ENCODE measurements at regions not wholly inside any gene's neighbourhood (a gene's known extent, or its start where the extent isn't known, plus 50 kb on each side); places are given as distances from the start of the nearest gene placed in this dataset.

GRCh38 chr2:144285324-144285723 is 234.6 kb downstream of the ZEB2 start (continued):
- TF ChIP-seq PCBP1 (IDR thresholded peaks at IDR 0.05; ENCODE audit: low read depth, low read length, poor library complexity, severe bottlenecking) (no peak), RBFOX2 (IDR thresholded peaks at IDR 0.05; ENCODE audit: low read depth, low read length) (no peak), PHB (CRISPR knock-in tag; IDR thresholded peaks at IDR 0.05) (no peak), SAFB (IDR thresholded peaks at IDR 0.05; ENCODE audit: borderline replicate concordance, low read depth, low read length) (no peak), RCOR1 (IDR thresholded peaks at IDR 0.05; ENCODE audit: borderline replicate concordance in 1 of 2, low read depth in 2 of 2, low read length in 2 of 2) (0 out of 4 replicates have a peak, but pooled peaks of 1 of the 2 experiments have one; percentile 30), E2F3 (CRISPR knock-in tag; IDR thresholded peaks at IDR 0.05) (no peak), MAFK (IDR thresholded peaks at IDR 0.05; ENCODE audit: low read length) (no peak), SRSF9 (IDR thresholded peaks at IDR 0.05; ENCODE audit: borderline replicate concordance, low read depth, low read length) (no peak), ZFP36 (IDR thresholded peaks at IDR 0.05; ENCODE audit: low read depth, low read length, partially characterized antibody) (peak; percentile 73), PPARD (CRISPR knock-in tag; IDR thresholded peaks at IDR 0.05) (no peak), ERF (CRISPR knock-in tag; IDR thresholded peaks at IDR 0.05) (no peak), ZFX (CRISPR knock-in tag; IDR thresholded peaks at IDR 0.05) (no peak), BCOR (IDR thresholded peaks at IDR 0.05) (peak; percentile 89), RHOXF2B (CRISPR knock-in tag; conservative IDR thresholded peaks at IDR 0.05) (no peak), ZNF324 (CRISPR knock-in tag; IDR thresholded peaks at IDR 0.05) (no peak), DMBX1 (CRISPR knock-in tag; IDR thresholded peaks at IDR 0.05; ENCODE audit: borderline replicate concordance) (no peak), SREBF1 (IDR thresholded peaks at IDR 0.05; ENCODE audit: borderline replicate concordance, low read depth, low read length) (no peak), FOXK1 (CRISPR knock-in tag; IDR thresholded peaks at IDR 0.05; ENCODE audit: borderline replicate concordance) (no peak), RBM25 (IDR thresholded peaks at IDR 0.05; ENCODE audit: low read depth, low read length, severe bottlenecking) (peak; percentile 96), ZNF12 (CRISPR knock-in tag; IDR thresholded peaks at IDR 0.05) (no peak)
- TF ChIP-seq, protein P1, sequence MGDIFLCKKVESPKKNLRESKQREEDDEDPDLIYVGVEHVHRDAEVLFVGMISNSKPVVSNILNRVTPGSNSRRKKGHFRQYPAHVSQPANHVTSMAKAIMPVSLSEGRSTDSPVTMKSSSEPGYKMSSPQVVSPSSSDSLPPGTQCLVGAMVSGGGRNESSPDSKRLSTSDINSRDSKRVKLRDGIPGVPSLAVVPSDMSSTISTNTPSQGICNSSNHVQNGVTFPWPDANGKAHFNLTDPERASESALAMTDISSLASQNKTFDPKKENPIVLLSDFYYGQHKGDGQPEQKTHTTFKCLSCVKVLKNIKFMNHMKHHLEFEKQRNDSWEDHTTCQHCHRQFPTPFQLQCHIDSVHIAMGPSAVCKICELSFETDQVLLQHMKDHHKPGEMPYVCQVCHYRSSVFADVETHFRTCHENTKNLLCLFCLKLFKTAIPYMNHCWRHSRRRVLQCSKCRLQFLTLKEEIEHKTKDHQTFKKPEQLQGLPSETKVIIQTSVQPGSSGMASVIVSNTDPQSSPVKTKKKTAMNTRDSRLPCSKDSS (IDR thresholded peaks at IDR 0.05; ENCODE audit: low read depth, partially characterized antibody) = no peak
- TF ChIP-seq, protein P2, sequence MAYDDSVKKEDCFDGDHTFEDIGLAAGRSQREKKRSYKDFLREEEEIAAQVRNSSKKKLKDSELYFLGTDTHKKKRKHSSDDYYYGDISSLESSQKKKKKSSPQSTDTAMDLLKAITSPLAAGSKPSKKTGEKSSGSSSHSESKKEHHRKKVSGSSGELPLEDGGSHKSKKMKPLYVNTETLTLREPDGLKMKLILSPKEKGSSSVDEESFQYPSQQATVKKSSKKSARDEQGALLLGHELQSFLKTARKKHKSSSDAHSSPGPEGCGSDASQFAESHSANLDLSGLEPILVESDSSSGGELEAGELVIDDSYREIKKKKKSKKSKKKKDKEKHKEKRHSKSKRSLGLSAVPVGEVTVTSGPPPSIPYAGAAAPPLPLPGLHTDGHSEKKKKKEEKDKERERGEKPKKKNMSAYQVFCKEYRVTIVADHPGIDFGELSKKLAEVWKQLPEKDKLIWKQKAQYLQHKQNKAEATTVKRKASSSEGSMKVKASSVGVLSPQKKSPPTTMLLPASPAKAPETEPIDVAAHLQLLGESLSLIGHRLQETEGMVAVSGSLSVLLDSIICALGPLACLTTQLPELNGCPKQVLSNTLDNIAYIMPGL (CRISPR knock-in tag; IDR thresholded peaks at IDR 0.05) = no peak
- TF ChIP-seq, protein P3, sequence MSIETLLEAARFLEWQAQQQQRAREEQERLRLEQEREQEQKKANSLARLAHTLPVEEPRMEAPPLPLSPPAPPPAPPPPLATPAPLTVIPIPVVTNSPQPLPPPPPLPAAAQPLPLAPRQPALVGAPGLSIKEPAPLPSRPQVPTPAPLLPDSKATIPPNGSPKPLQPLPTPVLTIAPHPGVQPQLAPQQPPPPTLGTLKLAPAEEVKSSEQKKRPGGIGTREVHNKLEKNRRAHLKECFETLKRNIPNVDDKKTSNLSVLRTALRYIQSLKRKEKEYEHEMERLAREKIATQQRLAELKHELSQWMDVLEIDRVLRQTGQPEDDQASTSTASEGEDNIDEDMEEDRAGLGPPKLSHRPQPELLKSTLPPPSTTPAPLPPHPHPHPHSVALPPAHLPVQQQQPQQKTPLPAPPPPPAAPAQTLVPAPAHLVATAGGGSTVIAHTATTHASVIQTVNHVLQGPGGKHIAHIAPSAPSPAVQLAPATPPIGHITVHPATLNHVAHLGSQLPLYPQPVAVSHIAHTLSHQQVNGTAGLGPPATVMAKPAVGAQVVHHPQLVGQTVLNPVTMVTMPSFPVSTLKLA (conservative IDR thresholded peaks at IDR 0.05) = no peak
